PFSK-1 (cell line): ENCODE measurements at regions not wholly inside any gene's neighbourhood (a gene's known extent, or its start where the extent isn't known, plus 50 kb on each side); places are given as distances from the start of the nearest gene placed in this dataset.

Experiments used
- FOXP2 ChIP-seq: optimal IDR thresholded peaks from 2 replicates; pipeline ENCODE3; 2011; ENCODE audit warnings: borderline replicate concordance, control low read depth, inconsistent platforms; ENCODE audit not compliant: insufficient read depth; ENCODE audit errors: extremely low read length, extremely low read depth
- POLR2AphosphoS5 ChIP-seq: IDR thresholded peaks from 2 replicates; pipeline ENCODE4 v1.6.1; 2012; ENCODE audit warnings: low read depth, mild to moderate bottlenecking, control low read depth, low read length, moderate library complexity
- SIN3A ChIP-seq: IDR thresholded peaks from 2 replicates; pipeline ENCODE4 v1.6.1; 2012; ENCODE audit warnings: mild to moderate bottlenecking, low read length, moderate library complexity, borderline replicate concordance; ENCODE audit not compliant: insufficient read depth
- TAF1 ChIP-seq: IDR thresholded peaks from 2 replicates; pipeline ENCODE4 v1.6.1; 2012; ENCODE audit warnings: low read length, control low read depth, borderline replicate concordance; ENCODE audit not compliant: insufficient read depth
- TF ChIP-seq, protein P1 (sequence below), 2 experiments: IDR thresholded peaks; 2 replicates each; pipeline versions ENCODE4 v1.6.1 to v1.8.0; 2011 to 2012; ENCODE audit warnings: low read depth in 2 of 2, low read length in 2 of 2, control low read depth in 1 of 2, inconsistent platforms in 1 of 2, mild to moderate bottlenecking in 1 of 2, moderate library complexity in 1 of 2; ENCODE audit not compliant: insufficient read depth in 1 of 2

DNA sequence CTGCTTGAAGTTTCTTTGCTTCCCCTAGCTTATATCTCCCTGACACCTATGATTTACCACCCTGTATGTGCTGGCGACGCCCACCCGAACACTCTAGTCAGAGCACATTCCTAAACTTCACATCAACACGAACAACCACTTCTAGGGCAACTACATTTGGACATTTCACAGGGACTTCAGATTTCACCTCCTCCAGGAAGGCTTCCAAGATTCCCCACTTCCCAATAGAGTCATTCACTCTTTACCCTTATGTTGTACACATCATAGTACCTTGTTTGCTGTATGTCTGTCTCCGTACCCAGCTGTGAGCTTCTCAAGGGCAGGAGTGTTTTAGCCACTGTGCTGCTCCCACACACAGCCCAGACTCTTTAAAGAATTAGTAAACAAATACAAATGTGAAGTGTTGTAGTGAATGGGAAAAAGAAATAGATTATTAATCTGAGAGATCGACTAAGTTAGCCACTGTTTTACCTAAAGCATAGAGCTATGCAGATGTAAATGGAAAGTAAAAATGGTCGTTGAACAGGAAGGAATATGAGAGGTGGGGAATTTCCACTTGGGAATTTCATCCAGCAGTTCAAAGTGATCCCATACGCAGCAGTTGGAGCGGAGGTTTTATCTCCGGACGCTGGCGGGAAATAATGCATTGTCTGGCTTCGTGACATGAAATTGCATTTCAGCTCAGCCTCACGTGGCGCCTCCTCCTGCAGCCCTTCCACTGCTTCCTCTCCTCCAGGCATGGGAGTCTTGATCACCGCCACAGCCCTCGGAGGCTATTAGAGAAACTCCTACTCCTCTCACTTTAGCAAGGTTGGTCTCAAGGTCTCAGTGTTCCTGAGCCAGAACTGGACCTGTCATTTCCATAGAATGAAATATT, 233.4 kb upstream of the COPS8 start:
- no peak for TF ChIP-seq FOXP2
- TF ChIP-seq SIN3A, result no peak
- no peak for TF ChIP-seq TAF1
- TF ChIP-seq, protein P1, sequence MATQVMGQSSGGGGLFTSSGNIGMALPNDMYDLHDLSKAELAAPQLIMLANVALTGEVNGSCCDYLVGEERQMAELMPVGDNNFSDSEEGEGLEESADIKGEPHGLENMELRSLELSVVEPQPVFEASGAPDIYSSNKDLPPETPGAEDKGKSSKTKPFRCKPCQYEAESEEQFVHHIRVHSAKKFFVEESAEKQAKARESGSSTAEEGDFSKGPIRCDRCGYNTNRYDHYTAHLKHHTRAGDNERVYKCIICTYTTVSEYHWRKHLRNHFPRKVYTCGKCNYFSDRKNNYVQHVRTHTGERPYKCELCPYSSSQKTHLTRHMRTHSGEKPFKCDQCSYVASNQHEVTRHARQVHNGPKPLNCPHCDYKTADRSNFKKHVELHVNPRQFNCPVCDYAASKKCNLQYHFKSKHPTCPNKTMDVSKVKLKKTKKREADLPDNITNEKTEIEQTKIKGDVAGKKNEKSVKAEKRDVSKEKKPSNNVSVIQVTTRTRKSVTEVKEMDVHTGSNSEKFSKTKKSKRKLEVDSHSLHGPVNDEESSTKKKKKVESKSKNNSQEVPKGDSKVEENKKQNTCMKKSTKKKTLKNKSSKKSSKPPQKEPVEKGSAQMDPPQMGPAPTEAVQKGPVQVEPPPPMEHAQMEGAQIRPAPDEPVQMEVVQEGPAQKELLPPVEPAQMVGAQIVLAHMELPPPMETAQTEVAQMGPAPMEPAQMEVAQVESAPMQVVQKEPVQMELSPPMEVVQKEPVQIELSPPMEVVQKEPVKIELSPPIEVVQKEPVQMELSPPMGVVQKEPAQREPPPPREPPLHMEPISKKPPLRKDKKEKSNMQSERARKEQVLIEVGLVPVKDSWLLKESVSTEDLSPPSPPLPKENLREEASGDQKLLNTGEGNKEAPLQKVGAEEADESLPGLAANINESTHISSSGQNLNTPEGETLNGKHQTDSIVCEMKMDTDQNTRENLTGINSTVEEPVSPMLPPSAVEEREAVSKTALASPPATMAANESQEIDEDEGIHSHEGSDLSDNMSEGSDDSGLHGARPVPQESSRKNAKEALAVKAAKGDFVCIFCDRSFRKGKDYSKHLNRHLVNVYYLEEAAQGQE (IDR thresholded peaks at IDR 0.05; ENCODE audit: insufficient read depth in 1 of 2, low read depth in 2 of 2, low read length in 2 of 2), result no peak
- no peak for TF ChIP-seq POLR2AphosphoS5

DNA sequence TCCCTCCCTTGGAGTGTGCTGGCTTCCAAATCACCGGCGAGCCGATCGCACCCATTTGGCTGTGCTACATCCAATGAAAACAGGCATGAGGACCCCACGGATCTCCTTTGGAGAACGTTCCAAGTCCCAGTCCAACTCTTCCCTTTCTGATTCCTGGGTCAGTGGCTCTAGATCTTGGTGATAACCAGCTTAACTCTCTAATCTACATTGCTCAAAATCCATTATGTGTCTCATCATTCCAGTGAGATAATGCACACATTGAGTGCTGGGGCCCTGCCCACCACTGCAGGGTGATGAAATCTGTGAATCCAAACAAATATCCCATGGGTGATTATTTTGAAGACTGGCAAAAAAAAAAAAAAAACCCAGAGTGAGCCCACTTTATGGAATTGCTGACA, 232.7 kb upstream of the COPS8 start:
- no peak for TF ChIP-seq TAF1
- TF ChIP-seq SIN3A, result no peak
- no peak for TF ChIP-seq POLR2AphosphoS5
- TF ChIP-seq, protein P1 (IDR thresholded peaks at IDR 0.05; ENCODE audit: insufficient read depth in 1 of 2, low read depth in 2 of 2, low read length in 2 of 2), result no peak
- no peak for TF ChIP-seq FOXP2

DNA sequence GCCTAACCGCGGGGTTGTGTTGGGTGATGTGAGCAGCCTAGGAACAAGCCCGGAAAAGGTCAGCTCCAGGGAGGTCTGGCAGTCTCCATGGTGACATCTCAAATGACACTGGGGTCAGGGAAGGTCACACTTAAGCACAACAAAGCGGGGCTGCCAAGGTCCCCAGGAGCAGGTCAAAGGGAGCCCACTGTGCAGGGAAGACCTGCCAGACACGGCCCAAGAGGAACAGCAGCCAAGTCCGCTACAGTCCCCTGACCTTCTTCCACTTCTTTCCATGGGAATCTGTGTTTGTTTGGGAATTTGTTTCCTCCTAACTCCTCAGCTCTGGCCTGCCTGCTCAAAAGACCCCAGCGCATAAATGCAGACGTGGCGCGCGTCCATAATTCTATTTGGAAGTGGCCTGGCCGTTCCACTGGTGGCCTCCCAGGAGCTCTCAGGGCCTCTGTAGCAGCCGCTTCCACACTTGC, 232.1 kb upstream of the COPS8 start:
- TF ChIP-seq, protein P1 (IDR thresholded peaks at IDR 0.05; ENCODE audit: insufficient read depth in 1 of 2, low read depth in 2 of 2, low read length in 2 of 2), result no peak
- TF ChIP-seq POLR2AphosphoS5, result no peak
- no peak for TF ChIP-seq FOXP2
- no peak for TF ChIP-seq SIN3A
- TF ChIP-seq TAF1, result no peak

DNA sequence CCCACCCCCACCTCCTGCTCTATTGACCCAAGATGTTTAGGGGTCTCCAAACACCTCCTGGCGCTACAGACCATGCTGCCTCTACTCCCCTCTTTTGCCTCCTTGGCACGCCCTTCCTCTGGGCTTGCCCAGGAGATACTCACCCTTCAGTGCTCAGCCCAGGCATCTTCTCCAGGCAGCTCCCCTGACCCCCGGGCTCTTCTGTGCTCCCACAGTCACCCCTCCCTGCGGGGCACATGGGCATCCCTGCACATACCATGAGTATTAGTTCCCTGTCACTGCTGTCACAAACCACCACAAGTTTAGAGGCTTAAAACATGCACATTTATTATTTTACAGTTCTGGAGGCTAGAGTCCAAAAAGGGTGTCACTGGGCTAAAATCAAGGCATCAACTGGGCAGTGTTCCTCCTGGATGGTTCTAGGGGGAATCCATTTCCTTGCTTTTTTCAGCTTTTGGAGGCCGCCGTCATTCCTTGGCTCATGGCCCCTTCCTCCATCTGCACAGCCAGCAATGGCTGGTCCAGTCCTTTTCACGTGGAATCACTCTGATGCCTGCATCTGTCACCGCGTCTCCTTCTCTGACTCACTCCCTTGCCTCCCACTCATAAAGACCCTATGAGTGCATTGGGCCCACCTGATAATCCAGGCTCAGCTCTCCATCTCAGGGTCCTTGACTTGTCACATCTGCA, 230.4 kb upstream of the COPS8 start:
- TF ChIP-seq POLR2AphosphoS5 (no peak), TAF1 (no peak), FOXP2 (no peak)

DNA sequence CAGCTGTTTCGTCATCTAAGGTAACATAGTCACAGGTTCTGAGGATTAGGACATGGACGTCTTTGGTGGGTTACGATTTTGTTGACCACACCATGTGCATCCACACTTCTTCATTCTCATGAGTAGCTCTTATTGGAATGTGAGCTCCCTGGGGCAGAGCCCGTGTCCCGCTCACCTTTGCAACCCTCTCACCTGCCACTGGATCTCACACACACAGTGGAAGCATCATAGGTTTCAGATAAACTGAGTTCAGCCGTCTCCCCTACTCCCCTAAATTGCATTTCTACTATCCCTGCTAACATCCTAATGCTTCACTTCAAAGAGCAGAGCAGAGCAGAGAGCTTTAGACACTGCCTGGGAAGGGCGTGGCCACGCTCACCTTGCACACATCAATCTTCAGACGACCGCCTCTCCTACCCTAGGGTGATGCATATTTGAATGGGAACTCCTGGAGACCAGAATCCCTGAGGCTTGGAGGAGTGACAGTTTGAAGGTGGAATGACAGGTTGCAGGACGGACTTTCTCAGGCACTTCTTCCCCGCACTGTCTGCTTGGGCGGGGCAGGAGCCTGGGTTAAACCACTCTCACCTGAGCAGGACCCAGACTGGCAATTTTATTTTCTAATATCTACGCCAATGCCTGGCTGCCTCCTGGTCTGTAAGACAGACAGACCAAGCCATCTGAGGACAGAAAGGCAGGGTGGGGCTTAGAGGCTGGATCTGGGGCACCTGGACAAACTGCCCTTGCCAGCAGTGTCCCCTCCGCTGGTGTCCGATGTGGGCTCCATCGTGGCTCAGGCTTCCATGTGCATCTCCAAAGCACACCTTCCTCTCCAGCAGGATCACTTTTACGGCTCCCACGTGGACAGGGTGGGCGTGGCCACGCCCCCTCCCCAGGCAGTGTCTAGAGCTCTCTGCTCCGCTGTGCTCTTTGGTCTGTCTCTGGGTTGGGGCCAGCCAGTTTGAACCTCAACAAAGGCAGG, 229.5 kb upstream of the COPS8 start:
- no peak for TF ChIP-seq TAF1
- no peak for TF ChIP-seq POLR2AphosphoS5
- TF ChIP-seq FOXP2, result no peak
- TF ChIP-seq, protein P1 (IDR thresholded peaks at IDR 0.05; ENCODE audit: insufficient read depth in 1 of 2, low read depth in 2 of 2, low read length in 2 of 2), result no peak
- no peak for TF ChIP-seq SIN3A
